BJ (cell line): ENCODE measurements at regions not wholly inside any gene's neighbourhood (a gene's known extent, or its start where the extent isn't known, plus 50 kb on each side); places are given as distances from the start of the nearest gene placed in this dataset.

ENCODE experiments used
- CTCF ChIA-PET: fragments of 350-600 bp; formaldehyde crosslinking; extraction: SDS; loops from one replicate; lab custom pipeline; 2021; ENCODE audit warnings: antibody characterized with exemption, inconsistent platforms; lab: Yijun Ruan, JAX
- POLR2A ChIA-PET: fragments of 300-600 bp; sonication (Branson Sonifier 250); formaldehyde crosslinking; extraction: SDS; loops from one replicate; lab custom pipeline; 2021; ENCODE audit warnings: antibody characterized with exemption; lab: Charles Lee
- DNase-seq: peaks from one replicate; pipeline ENCODE4 v3.0.0-alpha.2; 2011; ENCODE audit warnings: low read depth
- H3K27me3 ChIP-seq: 2 replicates; pipeline ENCODE4 v1.6.0; 2011; ENCODE audit warnings: low read length; ENCODE audit not compliant: control insufficient read depth, insufficient read depth
- H3K36me3 ChIP-seq: 2 replicates; pipeline ENCODE4 v1.5.1; 2011; ENCODE audit warnings: low read length; ENCODE audit not compliant: control insufficient read depth, insufficient read depth
- H3K4me3 ChIP-seq: 2 replicates; pipeline ENCODE4 v1.5.1; 2011; ENCODE audit warnings: low read depth, mild to moderate bottlenecking, control low read depth, low read length
- CTCF ChIP-seq: IDR thresholded peaks from 2 replicates; pipeline ENCODE4 v1.5.1; 2011; ENCODE audit warnings: low read depth, mild to moderate bottlenecking, control low read depth, inconsistent platforms, low read length, moderate library complexity; ENCODE audit not compliant: insufficient read depth

GRCh38 chr7:57308631-57309408 is 141.2 kb upstream of the ZNF716 start:
- 0 out of 2 replicates have a peak, but pooled peaks have one; percentile 5 for TF ChIP-seq CTCF
- ChIA-PET CTCF (no interaction called here), POLR2A (no interaction called here)
- H3K27me3 ChIP-seq, result no peaks in the 10 kb centered on the region
- DNase-seq, result no peak
- H3K4me3 ChIP-seq, result no peak overlapping the region
- H3K36me3 ChIP-seq, result no peaks in the 10 kb centered on the region

- no peak for TF ChIP-seq CTCF
- Histone ChIP-seq H3K36me3 (no peaks in the 10 kb centered on the region), H3K27me3 (no peaks in the 10 kb centered on the region), H3K4me3 (no peak overlapping the region)
- ChIA-PET CTCF (no interaction called here), POLR2A (no interaction called here)
- no peak for DNase-seq
These were observed 122.9 kb upstream of the ZNF716 start for GRCh38 chr7:57327081-57327480.

- ChIA-PET POLR2A (no interaction called here), CTCF (no interaction called here)
These were observed 121.5 kb upstream of the ZNF716 start for GRCh38 chr7:57328457-57328856.

GRCh38 chr7:57328963-57329362 is 121.0 kb upstream of the ZNF716 start:
- TF ChIP-seq CTCF, result no peak
- Histone ChIP-seq H3K36me3 (no peaks in the 10 kb centered on the region), H3K27me3 (no peaks in the 10 kb centered on the region), H3K4me3 (no peak overlapping the region)
- POLR2A ChIA-PET, result no interaction called here
- CTCF ChIA-PET, result no interaction called here
- no peak for DNase-seq

More at GRCh38 chr7:57328457-57328856, 121.5 kb upstream of the ZNF716 start:
- Histone ChIP-seq H3K27me3 (no peaks in the 10 kb centered on the region), H3K4me3 (no peak overlapping the region), H3K36me3 (no peaks in the 10 kb centered on the region)
- DNase-seq, result no peak
- no peak for TF ChIP-seq CTCF

GRCh38 chr7:57339198-57339944 is 110.6 kb upstream of the ZNF716 start:
- ChIA-PET POLR2A (no interaction called here), CTCF (no interaction called here)

More at GRCh38 chr7:57339198-57339944, 110.6 kb upstream of the ZNF716 start:
- Histone ChIP-seq H3K36me3 (no peaks in the 10 kb centered on the region), H3K4me3 (no peak overlapping the region), H3K27me3 (no peaks in the 10 kb centered on the region)
- no peak for TF ChIP-seq CTCF
- DNase-seq, result no peak
